ENCODE measurements at regions not wholly inside any gene's neighbourhood (a gene's known extent, or its start where the extent isn't known, plus 50 kb on each side); places are given as distances from the start of the nearest gene placed in this dataset.

DNA sequence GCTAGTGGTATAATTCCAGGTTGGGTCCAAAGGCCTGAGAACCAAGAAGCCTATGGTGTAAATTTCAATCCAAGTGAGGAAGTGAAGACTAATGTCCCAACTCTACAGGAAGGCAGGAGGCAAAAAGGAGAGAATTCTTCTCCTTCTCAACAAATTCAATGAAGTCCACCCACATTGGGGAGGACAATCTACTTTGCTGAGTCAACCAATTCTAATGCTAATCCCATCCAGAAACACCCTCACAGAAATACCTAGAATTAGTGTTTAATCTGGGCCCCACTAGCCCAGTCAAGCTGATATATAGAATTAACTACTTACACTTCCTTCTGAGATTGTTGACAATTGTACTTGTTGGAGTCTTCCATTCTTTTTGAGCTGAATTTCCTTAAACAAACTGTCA, 413.2 kb upstream of the PHF14 start:
- TF ChIP-seq CTCF (IDR thresholded peaks at IDR 0.05; ENCODE audit: control insufficient read depth, insufficient read depth, low read depth, low read length, missing control alignments), result no peak
- DNase-seq (ENCODE audit: low read depth), result no peak
- H3K4me3 ChIP-seq (ENCODE audit: control insufficient read depth, low read depth, low read length), result no peak overlapping the region

GRCh38 chr7:10568891-10569290, 404.8 kb upstream of the PHF14 start:
- no peak overlapping the region for H3K4me3 ChIP-seq (ENCODE audit: control insufficient read depth, low read depth, low read length)
- TF ChIP-seq CTCF (IDR thresholded peaks at IDR 0.05; ENCODE audit: control insufficient read depth, insufficient read depth, low read depth, low read length, missing control alignments), result no peak
- no peak for DNase-seq (ENCODE audit: low read depth)

GRCh38 chr7:10571759-10572158, 401.9 kb upstream of the PHF14 start:
- no peak for DNase-seq (ENCODE audit: low read depth)
- TF ChIP-seq CTCF (IDR thresholded peaks at IDR 0.05; ENCODE audit: control insufficient read depth, insufficient read depth, low read depth, low read length, missing control alignments), result no peak
- no peak overlapping the region for H3K4me3 ChIP-seq (ENCODE audit: control insufficient read depth, low read depth, low read length)

GRCh38 chr7:10577866-10578374, 395.8 kb upstream of the PHF14 start:
- no peak for TF ChIP-seq CTCF (IDR thresholded peaks at IDR 0.05; ENCODE audit: control insufficient read depth, insufficient read depth, low read depth, low read length, missing control alignments)
- DNase-seq (ENCODE audit: low read depth), result no peak
- H3K4me3 ChIP-seq (ENCODE audit: control insufficient read depth, low read depth, low read length), result no peak overlapping the region

DNA sequence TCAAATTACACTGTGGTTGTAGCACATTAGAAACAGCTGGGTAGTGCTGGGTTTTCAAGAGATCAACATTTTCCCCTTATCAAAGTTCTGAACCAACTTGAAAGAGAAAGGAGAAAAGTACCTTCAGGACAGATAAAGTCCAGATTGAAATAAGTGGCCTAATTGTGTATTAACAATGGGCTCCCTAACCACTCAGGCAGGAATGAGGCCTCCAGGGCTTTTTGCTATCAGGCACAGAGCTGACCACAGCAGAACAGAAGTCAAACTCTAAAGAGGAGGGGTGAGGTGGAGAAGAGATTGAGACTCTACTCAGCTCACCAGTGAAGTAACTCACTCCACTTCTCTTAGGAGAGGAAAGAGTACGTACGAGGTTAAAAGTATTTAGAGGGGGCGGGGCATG, 394.1 kb upstream of the PHF14 start:
- no peak overlapping the region for H3K4me3 ChIP-seq (ENCODE audit: control insufficient read depth, low read depth, low read length)
- no peak for DNase-seq (ENCODE audit: low read depth)
- TF ChIP-seq CTCF (IDR thresholded peaks at IDR 0.05; ENCODE audit: control insufficient read depth, insufficient read depth, low read depth, low read length, missing control alignments), result no peak

GRCh38 chr7:10584886-10585285, 388.8 kb upstream of the PHF14 start:
- DNase-seq (ENCODE audit: low read depth), result no peak
- TF ChIP-seq CTCF (IDR thresholded peaks at IDR 0.05; ENCODE audit: control insufficient read depth, insufficient read depth, low read depth, low read length, missing control alignments), result no peak
- no peak overlapping the region for H3K4me3 ChIP-seq (ENCODE audit: control insufficient read depth, low read depth, low read length)

DNA sequence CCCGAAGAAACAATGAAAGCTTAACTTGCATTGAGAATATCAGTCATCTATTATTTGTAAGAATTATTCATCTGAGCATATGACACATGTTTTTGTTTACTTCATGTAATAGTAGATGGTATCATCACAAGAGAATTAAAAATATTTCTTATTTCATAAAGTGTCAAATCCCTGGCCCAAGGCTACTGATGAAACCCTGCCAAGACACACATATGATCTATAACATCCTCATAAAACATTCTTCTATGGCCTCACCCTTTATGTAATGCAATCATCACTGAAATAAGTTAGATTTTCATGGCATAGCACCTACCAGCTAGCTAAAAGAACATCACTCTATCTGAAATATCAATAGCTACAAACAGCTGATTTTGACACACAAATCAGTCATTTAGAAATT, 385.6 kb upstream of the PHF14 start:
- H3K4me3 ChIP-seq (ENCODE audit: control insufficient read depth, low read depth, low read length), result no peak overlapping the region
- no peak for TF ChIP-seq CTCF (IDR thresholded peaks at IDR 0.05; ENCODE audit: control insufficient read depth, insufficient read depth, low read depth, low read length, missing control alignments)
- no peak for DNase-seq (ENCODE audit: low read depth)

Measured in AG09309 (cell line).